ENCODE measurements at regions not wholly inside any gene's neighbourhood (a gene's known extent, or its start where the extent isn't known, plus 50 kb on each side); places are given as distances from the start of the nearest gene placed in this dataset.

DNA sequence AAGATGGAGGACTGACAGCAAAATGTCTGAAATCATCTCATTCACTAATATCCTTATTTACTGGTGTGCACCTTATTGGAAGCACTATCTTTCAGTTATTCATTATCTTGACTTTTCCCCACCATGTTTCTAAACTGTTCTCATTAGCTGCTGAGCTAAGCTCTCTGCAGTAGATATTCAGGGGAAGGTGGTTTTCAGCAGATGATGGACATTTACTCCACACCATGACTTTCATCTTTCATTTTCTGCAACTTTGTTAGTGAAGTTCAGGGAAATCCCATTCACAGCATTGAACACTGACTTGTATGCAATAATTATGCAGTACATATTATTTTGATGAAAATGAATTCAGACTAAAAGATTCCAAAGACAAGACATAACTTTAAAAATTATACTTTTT, 373.6 kb upstream of the FLRT2 start:
- intact Hi-C loops (cut with DNase I; ENCODE audit: low total_unique reads) = no loop called here
- no peak overlapping the region for H3K4me3 ChIP-seq (ENCODE audit: low read depth, poor library complexity, severe bottlenecking)
- no peak for DNase-seq (ENCODE audit: low spot score in 2 of 2)
- TF ChIP-seq POLR2A (IDR thresholded peaks at IDR 0.05) = no peak
- TF ChIP-seq, protein P1, sequence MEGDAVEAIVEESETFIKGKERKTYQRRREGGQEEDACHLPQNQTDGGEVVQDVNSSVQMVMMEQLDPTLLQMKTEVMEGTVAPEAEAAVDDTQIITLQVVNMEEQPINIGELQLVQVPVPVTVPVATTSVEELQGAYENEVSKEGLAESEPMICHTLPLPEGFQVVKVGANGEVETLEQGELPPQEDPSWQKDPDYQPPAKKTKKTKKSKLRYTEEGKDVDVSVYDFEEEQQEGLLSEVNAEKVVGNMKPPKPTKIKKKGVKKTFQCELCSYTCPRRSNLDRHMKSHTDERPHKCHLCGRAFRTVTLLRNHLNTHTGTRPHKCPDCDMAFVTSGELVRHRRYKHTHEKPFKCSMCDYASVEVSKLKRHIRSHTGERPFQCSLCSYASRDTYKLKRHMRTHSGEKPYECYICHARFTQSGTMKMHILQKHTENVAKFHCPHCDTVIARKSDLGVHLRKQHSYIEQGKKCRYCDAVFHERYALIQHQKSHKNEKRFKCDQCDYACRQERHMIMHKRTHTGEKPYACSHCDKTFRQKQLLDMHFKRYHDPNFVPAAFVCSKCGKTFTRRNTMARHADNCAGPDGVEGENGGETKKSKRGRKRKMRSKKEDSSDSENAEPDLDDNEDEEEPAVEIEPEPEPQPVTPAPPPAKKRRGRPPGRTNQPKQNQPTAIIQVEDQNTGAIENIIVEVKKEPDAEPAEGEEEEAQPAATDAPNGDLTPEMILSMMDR (IDR thresholded peaks at IDR 0.05) = no peak

GRCh38 chr14:85159726-85160125, 370.2 kb upstream of the FLRT2 start:
- H3K4me3 ChIP-seq (ENCODE audit: low read depth, poor library complexity, severe bottlenecking) = no peak overlapping the region
- intact Hi-C loops (cut with DNase I; ENCODE audit: low total_unique reads) = no loop called here
- TF ChIP-seq, protein P1 (IDR thresholded peaks at IDR 0.05) = no peak
- no peak for TF ChIP-seq POLR2A (IDR thresholded peaks at IDR 0.05)
- no peak for DNase-seq (ENCODE audit: low spot score in 2 of 2)

- no peak for DNase-seq (ENCODE audit: low spot score in 2 of 2)
- no peak overlapping the region for H3K4me3 ChIP-seq (ENCODE audit: low read depth, poor library complexity, severe bottlenecking)
- no peak for TF ChIP-seq POLR2A (IDR thresholded peaks at IDR 0.05)
- TF ChIP-seq, protein P1 (IDR thresholded peaks at IDR 0.05) = no peak
- WGBS, 2 donors = 45 to 59% methylated on average over 3 of the region's 3 CpGs
- intact Hi-C loops (cut with DNase I; ENCODE audit: low total_unique reads) = no loop called here
These were observed 364.9 kb upstream of the FLRT2 start for GRCh38 chr14:85165094-85165493.

GRCh38 chr14:85169381-85169780, 360.6 kb upstream of the FLRT2 start:
- TF ChIP-seq, protein P1 (IDR thresholded peaks at IDR 0.05) = no peak
- no peak for TF ChIP-seq POLR2A (IDR thresholded peaks at IDR 0.05)
- no peak for DNase-seq (ENCODE audit: low spot score in 2 of 2)
- intact Hi-C loops (cut with DNase I; ENCODE audit: low total_unique reads) = no loop called here

DNA sequence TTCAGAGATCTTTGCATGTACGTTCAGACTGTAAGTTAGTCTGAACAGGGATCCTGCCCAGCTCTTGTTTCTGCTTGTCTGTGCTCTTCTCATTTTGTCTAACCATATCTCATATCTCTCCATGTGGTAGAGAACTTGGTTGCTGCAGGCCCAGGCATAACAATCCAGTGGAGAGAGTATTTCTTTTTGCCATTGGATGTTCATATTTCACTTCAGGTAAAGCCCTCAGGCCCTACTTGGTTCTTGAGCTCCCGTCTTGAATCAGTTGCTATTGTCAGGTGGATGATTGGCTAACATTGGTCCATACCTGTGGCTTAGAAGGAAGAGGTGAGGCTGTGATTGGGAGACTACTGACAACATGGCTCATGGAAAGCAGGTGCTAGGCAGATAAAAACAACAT, 357.7 kb upstream of the FLRT2 start:
- DNase-seq (ENCODE audit: low spot score in 2 of 2) = no peak
- intact Hi-C loops (cut with DNase I; ENCODE audit: low total_unique reads) = no loop called here
- TF ChIP-seq POLR2A (IDR thresholded peaks at IDR 0.05) = no peak
- TF ChIP-seq, protein P1 (IDR thresholded peaks at IDR 0.05) = no peak
- 53 to 57% methylated on average over 2 of the region's 2 CpGs for WGBS, 2 donors
- H3K4me3 ChIP-seq (ENCODE audit: low read depth, poor library complexity, severe bottlenecking) = no peak overlapping the region

More at GRCh38 chr14:85169381-85169780, 360.6 kb upstream of the FLRT2 start:
- no peak overlapping the region for H3K4me3 ChIP-seq (ENCODE audit: low read depth, poor library complexity, severe bottlenecking)

DNA sequence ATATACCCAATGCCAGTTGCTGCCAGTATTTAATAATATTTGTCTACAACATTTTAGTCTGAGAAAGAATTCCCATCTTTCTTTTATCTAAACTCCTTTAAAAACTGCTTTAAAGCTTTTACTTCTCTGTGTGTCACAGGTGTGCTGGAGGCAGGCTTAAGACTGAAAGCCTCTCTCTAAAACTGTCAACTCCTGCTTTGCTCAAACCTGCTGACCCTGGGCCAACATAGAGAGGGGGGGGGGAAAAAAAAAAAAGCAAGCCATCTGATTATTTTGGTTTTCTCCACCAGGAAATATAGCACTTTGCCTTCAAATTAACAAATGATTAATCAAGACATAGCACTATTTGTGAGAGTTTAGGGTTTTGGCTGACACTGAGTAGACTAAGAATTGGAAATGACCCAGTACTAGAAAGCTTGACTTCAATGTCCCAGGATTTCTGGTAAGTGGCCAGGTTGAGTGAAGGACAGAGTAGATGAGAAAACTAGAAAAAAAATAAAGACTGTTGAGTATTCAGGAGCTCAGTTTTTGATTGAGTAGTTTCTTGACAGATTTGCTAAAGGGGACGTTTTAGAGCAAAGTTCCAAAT, 357.0 kb upstream of the FLRT2 start:
- 19 to 28% methylated on average over 1 of the region's 1 CpG for WGBS, 2 donors
- TF ChIP-seq, protein P1 (IDR thresholded peaks at IDR 0.05) = no peak
- no peak for TF ChIP-seq POLR2A (IDR thresholded peaks at IDR 0.05)
- DNase-seq (ENCODE audit: low spot score in 2 of 2) = no peak
- intact Hi-C loops (cut with DNase I; ENCODE audit: low total_unique reads) = no loop called here
- no peak overlapping the region for H3K4me3 ChIP-seq (ENCODE audit: low read depth, poor library complexity, severe bottlenecking)
